Activated CD4-positive, alpha-beta memory T cell treated with anti-CD3 and anti-CD28 coated beads, Interleukin-2, amount 10 ng/mL, durations not matched to agents 7 days and 5 days (primary cell): ENCODE measurements at regions not wholly inside any gene's neighbourhood (a gene's known extent, or its start where the extent isn't known, plus 50 kb on each side); places are given as distances from the start of the nearest gene placed in this dataset.
"Not testable (repeated sequence)": the region's sequence is repeated elsewhere in the genome, so short reads cannot be mapped to it uniquely, and the experiment has no call there.

Experiments
- CTCF ChIA-PET: fragments of 350-600 bp; sonication (Branson Sonifier 250); formaldehyde crosslinking; loops from one replicate; lab custom pipeline; 2021; ENCODE audit warnings: antibody characterized with exemption, inconsistent platforms; lab: Charles Lee
- POLR2A ChIA-PET: fragments of 350-600 bp; sonication (Branson Sonifier 250); formaldehyde crosslinking; loops from one replicate; lab custom pipeline; 2021; ENCODE audit warnings: antibody characterized with exemption; lab: Charles Lee
- DNase-seq: peaks from one replicate; pipeline ENCODE4 v3.0.0-alpha.2; 2020
- H3K27ac Mint-ChIP-seq: one replicate; pipeline ENCODE4 v1.8.0; 2021; ENCODE audit warnings: mild to moderate bottlenecking, mixed read lengths
- H3K27me3 Mint-ChIP-seq: one replicate; pipeline ENCODE4 v1.8.0; 2021; ENCODE audit warnings: mixed read lengths
- H3K36me3 Mint-ChIP-seq: one replicate; pipeline ENCODE4 v1.8.0; 2021; ENCODE audit warnings: low read depth, mixed read lengths
- H3K4me1 Mint-ChIP-seq: one replicate; pipeline ENCODE4 v1.8.0; 2021; ENCODE audit warnings: mixed read lengths
- H3K4me3 Mint-ChIP-seq: one replicate; pipeline ENCODE4 v1.8.0; 2021; ENCODE audit warnings: mild to moderate bottlenecking, mixed read lengths
- H3K9me3 Mint-ChIP-seq: one replicate; pipeline ENCODE4 v1.8.0; 2021; ENCODE audit warnings: mixed read lengths

GRCh38 chr1:57605933-57606332 is 182.1 kb upstream of the DAB1 start:
- H3K27ac Mint-ChIP-seq = no peak overlapping the region
- H3K4me1 Mint-ChIP-seq = no peaks in the 10 kb centered on the region
- no peaks in the 10 kb centered on the region for H3K36me3 Mint-ChIP-seq
- H3K27me3 Mint-ChIP-seq = no peaks in the 10 kb centered on the region
- ChIA-PET POLR2A (no interaction called here), CTCF (no interaction called here)
- H3K4me3 Mint-ChIP-seq = no peak overlapping the region
- no peaks in the 10 kb centered on the region for H3K9me3 Mint-ChIP-seq
- DNase-seq = no peak

- Mint-ChIP-seq H3K36me3 (no peaks in the 10 kb centered on the region), H3K9me3 (no peaks in the 10 kb centered on the region), H3K4me1 (no peaks in the 10 kb centered on the region), H3K4me3 (no peak overlapping the region), H3K27me3 (no peaks in the 10 kb centered on the region), H3K27ac (no peak overlapping the region)
- CTCF ChIA-PET = no interaction called here
- DNase-seq = no peak
- POLR2A ChIA-PET = no interaction called here
Measured at GRCh38 chr1:57603696-57604095, 179.8 kb upstream of the DAB1 start.

- Mint-ChIP-seq H3K27ac (no peak overlapping the region), H3K9me3 (no peaks in the 10 kb centered on the region), H3K4me3 (no peak overlapping the region), H3K36me3 (no peaks in the 10 kb centered on the region), H3K4me1 (no peaks in the 10 kb centered on the region), H3K27me3 (no peaks in the 10 kb centered on the region)
- CTCF ChIA-PET = no interaction called here
- no peak for DNase-seq
- POLR2A ChIA-PET = no interaction called here
Measured at GRCh38 chr1:57600424-57600823, 176.6 kb upstream of the DAB1 start.

- Mint-ChIP-seq H3K9me3 (no peaks in the 10 kb centered on the region), H3K27me3 (no peaks in the 10 kb centered on the region), H3K27ac (no peak overlapping the region), H3K4me1 (no peaks in the 10 kb centered on the region), H3K36me3 (no peaks in the 10 kb centered on the region), H3K4me3 (no peak overlapping the region)
- ChIA-PET POLR2A (no interaction called here), CTCF (no interaction called here)
- DNase-seq = no peak
Measured at GRCh38 chr1:57599236-57599994, 175.6 kb upstream of the DAB1 start.

GRCh38 chr1:57597036-57597435 is 173.2 kb upstream of the DAB1 start:
- Mint-ChIP-seq H3K27ac (no peak overlapping the region), H3K9me3 (no peaks in the 10 kb centered on the region), H3K4me1 (no peaks in the 10 kb centered on the region), H3K27me3 (no peaks in the 10 kb centered on the region), H3K36me3 (no peaks in the 10 kb centered on the region), H3K4me3 (no peak overlapping the region)
- CTCF ChIA-PET = no interaction called here
- POLR2A ChIA-PET = no interaction called here
- no peak for DNase-seq

GRCh38 chr1:57594002-57594401 is 170.1 kb upstream of the DAB1 start:
- no peak overlapping the region for H3K27ac Mint-ChIP-seq
- POLR2A ChIA-PET = no interaction called here
- no peaks in the 10 kb centered on the region for H3K36me3 Mint-ChIP-seq
- H3K27me3 Mint-ChIP-seq = no peaks in the 10 kb centered on the region
- CTCF ChIA-PET = no interaction called here
- H3K4me3 Mint-ChIP-seq = no peak overlapping the region
- DNase-seq = no peak
- no peaks in the 10 kb centered on the region for H3K9me3 Mint-ChIP-seq
- no peaks in the 10 kb centered on the region for H3K4me1 Mint-ChIP-seq

- Mint-ChIP-seq H3K4me3 (no peak overlapping the region), H3K27me3 (no peaks in the 10 kb centered on the region), H3K9me3 (no peaks in the 10 kb centered on the region), H3K27ac (no peak overlapping the region), H3K36me3 (no peaks in the 10 kb centered on the region), H3K4me1 (no peaks in the 10 kb centered on the region)
- ChIA-PET POLR2A (interaction anchor here (0.6 kb wide), 1 partner anchor 356 kb away, joined by 4 read pairs; no protein-coding TSS in a partner anchor), CTCF (no interaction called here)
- no peak for DNase-seq
Measured at GRCh38 chr1:57591842-57592241, 168.0 kb upstream of the DAB1 start.

GRCh38 chr1:57590978-57591377 is 167.1 kb upstream of the DAB1 start:
- POLR2A ChIA-PET = no interaction called here
- CTCF ChIA-PET = no interaction called here
- Mint-ChIP-seq H3K27ac (no peak overlapping the region), H3K36me3 (no peaks in the 10 kb centered on the region), H3K4me3 (no peak overlapping the region), H3K4me1 (no peaks in the 10 kb centered on the region), H3K9me3 (no peaks in the 10 kb centered on the region), H3K27me3 (no peaks in the 10 kb centered on the region)
- DNase-seq = no peak

- H3K27ac Mint-ChIP-seq = no peak overlapping the region
- H3K36me3 Mint-ChIP-seq = no peaks in the 10 kb centered on the region
- no peaks in the 10 kb centered on the region for H3K27me3 Mint-ChIP-seq
- POLR2A ChIA-PET = no interaction called here
- H3K4me1 Mint-ChIP-seq = no peaks in the 10 kb centered on the region
- no peak overlapping the region for H3K4me3 Mint-ChIP-seq
- peaks cover 3% of the 10 kb centered on the region for H3K9me3 Mint-ChIP-seq
- CTCF ChIA-PET = no interaction called here
- DNase-seq = no peak
Measured at GRCh38 chr1:57586842-57587241, 163.0 kb upstream of the DAB1 start.

GRCh38 chr1:57578680-57579079 is 154.8 kb upstream of the DAB1 start:
- Mint-ChIP-seq H3K27ac (no peak overlapping the region), H3K4me1 (no peaks in the 10 kb centered on the region), H3K4me3 (no peak overlapping the region), H3K36me3 (no peaks in the 10 kb centered on the region), H3K9me3 (no peaks in the 10 kb centered on the region), H3K27me3 (no peaks in the 10 kb centered on the region)
- ChIA-PET CTCF (no interaction called here), POLR2A (no interaction called here)
- DNase-seq = no peak

- CTCF ChIA-PET = interaction anchor here (0.5 kb wide), 1 partner anchor 506 kb away, joined by 4 read pairs; no protein-coding TSS in a partner anchor
Measured at GRCh38 chr1:57578099-57578498, 154.2 kb upstream of the DAB1 start.

GRCh38 chr1:57576756-57577155 is 152.9 kb upstream of the DAB1 start:
- POLR2A ChIA-PET = no interaction called here
- DNase-seq = no peak
- no peak overlapping the region for H3K27ac Mint-ChIP-seq
- no peaks in the 10 kb centered on the region for H3K4me1 Mint-ChIP-seq
- CTCF ChIA-PET = interaction anchor here (0.9 kb wide), 1 partner anchor 66 kb away, joined by 3 read pairs; no protein-coding TSS in a partner anchor
- no peak overlapping the region for H3K4me3 Mint-ChIP-seq
- H3K27me3 Mint-ChIP-seq = no peaks in the 10 kb centered on the region
- H3K9me3 Mint-ChIP-seq = no peaks in the 10 kb centered on the region
- H3K36me3 Mint-ChIP-seq = no peaks in the 10 kb centered on the region

More at GRCh38 chr1:57578099-57578498, 154.2 kb upstream of the DAB1 start:
- no peak for DNase-seq
- Mint-ChIP-seq H3K4me1 (no peaks in the 10 kb centered on the region), H3K4me3 (no peak overlapping the region), H3K27ac (no peak overlapping the region), H3K36me3 (no peaks in the 10 kb centered on the region), H3K9me3 (no peaks in the 10 kb centered on the region), H3K27me3 (no peaks in the 10 kb centered on the region)
- POLR2A ChIA-PET = no interaction called here

- DNase-seq = no peak
- H3K4me1 Mint-ChIP-seq = no peaks in the 10 kb centered on the region
- H3K4me3 Mint-ChIP-seq = no peak overlapping the region
- H3K36me3 Mint-ChIP-seq = no peaks in the 10 kb centered on the region
- H3K27ac Mint-ChIP-seq = no peak overlapping the region
- CTCF ChIA-PET = no interaction called here
- no peaks in the 10 kb centered on the region for H3K27me3 Mint-ChIP-seq
- POLR2A ChIA-PET = no interaction called here
- peaks cover 5% of the 10 kb centered on the region for H3K9me3 Mint-ChIP-seq
Measured at GRCh38 chr1:57572016-57572415, 148.2 kb upstream of the DAB1 start.

GRCh38 chr1:57558066-57558465 is 134.2 kb upstream of the DAB1 start:
- H3K36me3 Mint-ChIP-seq, H3K27me3 Mint-ChIP-seq, H3K4me1 Mint-ChIP-seq, H3K27ac Mint-ChIP-seq, CTCF ChIA-PET, POLR2A ChIA-PET, H3K4me3 Mint-ChIP-seq, DNase-seq: not testable (repeated sequence)
- H3K9me3 Mint-ChIP-seq = peaks cover 13% of the 10 kb centered on the region
